ENCODE measurements at regions not wholly inside any gene's neighbourhood (a gene's known extent, or its start where the extent isn't known, plus 50 kb on each side); places are given as distances from the start of the nearest gene placed in this dataset.

- no peaks in the 10 kb centered on the region for H3K27me3 ChIP-seq (ENCODE audit: control insufficient read depth, insufficient read depth, low read length)
- in situ Hi-C loops (cut with HindIII; ENCODE audit: low pct_unique_long_range_greater_than_20kb, low sequenced_read_pairs) (no loop called here), intact Hi-C loops (cut with micrococcal nuclease; ENCODE audit: unreplicated experiment) (loop anchor here (5.0 to 10.0 kb wide), 2 partner anchors 296 to 353 kb away; no protein-coding TSS in a partner anchor)
- ATAC-seq (no peak), DNase-seq (ENCODE audit: low read depth, low spot score) (no peak)
- no peaks in the 10 kb centered on the region for H3K9me3 ChIP-seq (ENCODE audit: control insufficient read depth, insufficient read depth, low read depth, low read length)
- CTCF ChIA-PET: no interaction called here
- no peak overlapping the region for H3K27ac ChIP-seq (ENCODE audit: low read length)
- no TSS peak for BruUV-seq (replicated peaks)
- H3K4me3 ChIP-seq (ENCODE audit: low read depth in 2 of 2, low read length in 2 of 2): no peak overlapping the region
- H3K36me3 ChIP-seq (ENCODE audit: control insufficient read depth, insufficient read depth, low read length): no peaks in the 10 kb centered on the region
- H3K4me1 ChIP-seq (ENCODE audit: control insufficient read depth, insufficient read depth, low read length): no peaks in the 10 kb centered on the region
- no peak for TF ChIP-seq SIN3A (IDR thresholded peaks at IDR 0.05; ENCODE audit: borderline replicate concordance, insufficient read depth, low read depth, low read length)
- TF ChIP-seq TCF7L2 (IDR thresholded peaks at IDR 0.05; ENCODE audit: low read depth, low read length): no peak
- no peak for TF ChIP-seq POLR2AphosphoS5 (IDR thresholded peaks at IDR 0.05; ENCODE audit: low read depth, low read length)
- no peak for TF ChIP-seq REST (IDR thresholded peaks at IDR 0.05; ENCODE audit: insufficient read depth in 1 of 2, low read depth in 2 of 2, low read length in 1 of 2)
- TF ChIP-seq CTCF (IDR thresholded peaks at IDR 0.05): no peak
- POLR2A ChIA-PET: no interaction called here
Observed at GRCh38 chr9:105158020-105158419, 86.4 kb upstream of the SLC44A1 start.

GRCh38 chr9:105158898-105159297 is 85.6 kb upstream of the SLC44A1 start:
- ATAC-seq: no peak
- CTCF ChIA-PET: interaction anchor here (0.6 kb wide), 1 partner anchor 257 kb away, joined by 3 read pairs; no protein-coding TSS in a partner anchor
- DNase-seq (ENCODE audit: low read depth, low spot score): no peak
- in situ Hi-C loops (cut with HindIII; ENCODE audit: low pct_unique_long_range_greater_than_20kb, low sequenced_read_pairs) (no loop called here), intact Hi-C loops (cut with micrococcal nuclease; ENCODE audit: unreplicated experiment) (loop anchor here (5.0 to 10.0 kb wide), 2 partner anchors 297 to 354 kb away; no protein-coding TSS in a partner anchor)
- Histone ChIP-seq H3K36me3 (ENCODE audit: control insufficient read depth, insufficient read depth, low read length) (no peaks in the 10 kb centered on the region), H3K4me1 (ENCODE audit: control insufficient read depth, insufficient read depth, low read length) (no peaks in the 10 kb centered on the region), H3K27ac (ENCODE audit: low read length) (no peak overlapping the region), H3K27me3 (ENCODE audit: control insufficient read depth, insufficient read depth, low read length) (no peaks in the 10 kb centered on the region), H3K4me3 (ENCODE audit: low read depth in 2 of 2, low read length in 2 of 2) (no peak overlapping the region), H3K9me3 (ENCODE audit: control insufficient read depth, insufficient read depth, low read depth, low read length) (no peaks in the 10 kb centered on the region)
- POLR2A ChIA-PET: no interaction called here
- TF ChIP-seq POLR2AphosphoS5 (IDR thresholded peaks at IDR 0.05; ENCODE audit: low read depth, low read length) (no peak), TCF7L2 (IDR thresholded peaks at IDR 0.05; ENCODE audit: low read depth, low read length) (no peak), REST (IDR thresholded peaks at IDR 0.05; ENCODE audit: insufficient read depth in 1 of 2, low read depth in 2 of 2, low read length in 1 of 2) (no peak), CTCF (IDR thresholded peaks at IDR 0.05) (no peak), SIN3A (IDR thresholded peaks at IDR 0.05; ENCODE audit: borderline replicate concordance, insufficient read depth, low read depth, low read length) (no peak)
- BruUV-seq (replicated peaks): no TSS peak
